Activated CD8-positive, alpha-beta T cell treated with anti-CD3 and anti-CD28 coated beads, Interleukin-2, amount 10 ng/mL, durations not matched to agents 7 days and 5 days (primary cell): ENCODE measurements at regions not wholly inside any gene's neighbourhood (a gene's known extent, or its start where the extent isn't known, plus 50 kb on each side); places are given as distances from the start of the nearest gene placed in this dataset.
"Not testable (repeated sequence)": the region's sequence is repeated elsewhere in the genome, so short reads cannot be mapped to it uniquely, and the experiment has no call there.

Experiments used
- ATAC-seq: fragments of 150-1000 bp; cut with Tn5 transposase; one replicate; pipeline ENCODE4 v1.10.0; 2021; ENCODE audit warnings: moderate library complexity
- CTCF ChIA-PET: fragments of 350-600 bp; sonication (Branson Sonifier 250); formaldehyde crosslinking; loops from one replicate; lab custom pipeline; 2021; ENCODE audit warnings: antibody characterized with exemption; lab: Charles Lee
- POLR2A ChIA-PET: fragments of 350-600 bp; sonication (Branson Sonifier 250); formaldehyde crosslinking; loops from one replicate; lab custom pipeline; 2021; ENCODE audit warnings: antibody characterized with exemption; lab: Charles Lee
- DNase-seq: peaks from one replicate; pipeline ENCODE4 v3.0.0-alpha.2; 2020
- H3K27ac Mint-ChIP-seq: one replicate; pipeline ENCODE4 v1.8.0; 2021; ENCODE audit warnings: mild to moderate bottlenecking, mixed read lengths
- H3K27me3 Mint-ChIP-seq: one replicate; pipeline ENCODE4 v1.8.0; 2021; ENCODE audit warnings: low read depth, mixed read lengths
- H3K36me3 Mint-ChIP-seq: one replicate; pipeline ENCODE4 v1.8.0; 2021; ENCODE audit warnings: low read depth, mixed read lengths
- H3K4me1 Mint-ChIP-seq: one replicate; pipeline ENCODE4 v1.8.0; 2021; ENCODE audit warnings: low read depth, mixed read lengths
- H3K4me3 Mint-ChIP-seq: one replicate; pipeline ENCODE4 v1.8.0; 2021; ENCODE audit warnings: mild to moderate bottlenecking, mixed read lengths
- H3K9me3 Mint-ChIP-seq: one replicate; pipeline ENCODE4 v1.8.0; 2022; ENCODE audit warnings: mixed read lengths; ENCODE audit not compliant: insufficient read depth

DNA sequence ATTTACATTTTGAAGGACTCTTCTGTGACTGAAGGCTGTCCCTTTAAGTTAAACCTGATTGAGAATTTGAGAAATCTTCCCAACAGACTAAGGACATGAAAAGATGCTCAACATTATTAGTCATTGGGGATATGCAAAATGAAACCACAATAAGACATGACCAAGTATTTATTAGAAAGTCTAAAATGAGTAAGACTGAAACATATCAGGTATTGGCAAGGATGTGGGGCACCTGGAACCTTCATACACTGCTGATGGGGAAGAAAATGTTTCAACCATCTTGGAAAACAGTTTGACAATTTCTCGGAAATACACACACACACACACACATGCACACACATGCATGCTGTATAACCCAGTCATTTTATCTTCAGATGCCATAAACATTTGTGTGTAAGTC is 132.1 kb upstream of the CDK6 start:
- Mint-ChIP-seq H3K36me3 (peaks cover 2% of the 10 kb centered on the region), H3K9me3 (no peaks in the 10 kb centered on the region), H3K4me1 (no peaks in the 10 kb centered on the region), H3K27ac (no peak overlapping the region), H3K4me3 (no peak overlapping the region), H3K27me3 (no peaks in the 10 kb centered on the region)
- ATAC-seq (no peak), DNase-seq (no peak)
- ChIA-PET CTCF (no interaction called here), POLR2A (no interaction called here)

DNA sequence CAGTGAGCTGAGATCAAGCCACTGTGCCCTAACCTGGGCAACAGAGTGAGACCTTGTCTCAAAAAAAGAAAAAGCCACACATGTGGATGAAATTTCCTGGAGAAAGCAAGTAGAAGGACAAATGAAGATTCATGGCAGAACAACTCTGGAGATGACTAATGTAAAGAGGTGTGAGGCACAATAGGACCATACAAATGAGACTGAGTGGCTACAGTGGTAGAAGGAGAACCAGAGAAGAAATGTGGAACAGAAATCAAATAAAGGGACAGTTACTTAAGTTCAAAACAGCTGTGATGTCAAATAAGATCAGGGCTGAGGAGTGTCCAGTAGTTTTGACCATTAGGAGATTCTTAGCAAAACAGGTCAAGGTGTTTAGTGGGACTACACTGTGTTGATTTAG is 130.9 kb upstream of the CDK6 start:
- Mint-ChIP-seq H3K36me3 (peaks cover 2% of the 10 kb centered on the region), H3K27ac (no peak overlapping the region), H3K4me1 (no peaks in the 10 kb centered on the region), H3K27me3 (no peaks in the 10 kb centered on the region), H3K9me3 (no peaks in the 10 kb centered on the region), H3K4me3 (no peak overlapping the region)
- ChIA-PET CTCF (no interaction called here), POLR2A (interaction anchor here (0.6 kb wide), 1 partner anchor 94 kb away, joined by 3 read pairs; no protein-coding TSS in a partner anchor)
- ATAC-seq = no peak
- DNase-seq = no peak

DNA sequence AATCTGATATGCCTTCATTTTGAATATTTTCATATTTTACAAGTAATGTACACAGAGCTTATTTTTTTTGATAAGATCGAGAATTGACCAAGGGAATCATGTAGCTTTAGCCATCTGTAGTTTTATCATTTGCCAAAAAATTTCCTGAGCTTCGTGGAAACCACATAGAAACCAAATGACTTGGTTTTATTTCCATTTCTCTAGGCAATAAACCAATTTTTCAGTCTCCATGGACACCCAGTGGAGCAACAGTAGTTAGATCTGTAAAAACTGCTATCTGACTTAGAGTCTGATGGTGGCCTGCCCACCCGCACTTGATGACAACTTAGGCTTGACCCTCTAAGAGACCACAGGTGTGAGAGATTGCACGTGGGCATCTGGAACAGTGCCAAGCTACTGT is 127.8 kb upstream of the CDK6 start:
- Mint-ChIP-seq H3K4me3 (no peak overlapping the region), H3K27ac (no peak overlapping the region), H3K36me3 (no peaks in the 10 kb centered on the region), H3K27me3 (peaks cover 3% of the 10 kb centered on the region), H3K9me3 (no peaks in the 10 kb centered on the region), H3K4me1 (no peaks in the 10 kb centered on the region)
- DNase-seq (no peak), ATAC-seq (no peak)
- ChIA-PET CTCF (interaction anchor here (1.0 kb wide), 1 partner anchor 10 kb away, joined by 3 read pairs; no protein-coding TSS in a partner anchor), POLR2A (no interaction called here)

DNA sequence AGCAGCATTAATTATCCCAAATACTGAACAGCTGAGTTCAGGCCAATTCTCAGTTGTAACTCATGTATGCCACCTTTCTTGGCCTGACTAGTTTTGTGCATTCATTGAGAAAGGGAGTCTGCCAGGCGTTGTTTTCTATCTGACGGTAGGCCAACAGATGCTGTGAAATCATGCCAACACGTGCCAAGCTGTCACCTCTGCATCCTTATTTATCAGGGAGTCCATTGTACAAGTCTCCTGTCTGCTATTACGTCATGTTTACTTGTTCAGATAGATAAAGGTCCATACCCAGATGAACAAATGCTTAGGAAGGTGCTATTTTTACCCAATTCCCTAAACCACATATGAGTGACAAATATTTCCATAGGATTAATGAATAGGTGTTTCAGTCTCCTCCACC is 127.2 kb upstream of the CDK6 start:
- Mint-ChIP-seq H3K27ac (no peak overlapping the region), H3K36me3 (no peaks in the 10 kb centered on the region), H3K9me3 (no peaks in the 10 kb centered on the region), H3K4me1 (no peaks in the 10 kb centered on the region), H3K27me3 (peaks cover 3% of the 10 kb centered on the region), H3K4me3 (no peak overlapping the region)
- DNase-seq (no peak), ATAC-seq (no peak)
- CTCF ChIA-PET = no interaction called here
- POLR2A ChIA-PET = no interaction called here

DNA sequence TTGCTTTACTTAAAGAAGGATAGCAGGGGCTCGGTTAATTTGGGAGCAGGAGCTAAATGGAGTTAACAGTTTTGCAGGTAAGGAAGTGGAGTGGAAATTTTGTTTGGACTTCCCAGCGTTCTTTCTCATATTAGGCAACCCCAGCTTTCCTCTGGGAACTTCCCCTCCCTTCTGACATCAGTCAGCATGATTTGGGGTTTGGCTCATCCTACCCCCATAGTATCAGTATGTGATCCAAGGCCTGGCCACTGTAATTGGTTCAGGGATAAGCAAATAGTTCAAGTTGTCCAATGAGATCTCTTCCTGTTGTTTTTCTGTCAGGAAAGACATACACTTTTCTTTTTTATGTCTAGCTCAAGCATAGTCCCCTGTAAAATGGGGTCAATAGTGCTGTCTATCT is 125.6 kb upstream of the CDK6 start:
- ChIA-PET POLR2A (no interaction called here), CTCF (no interaction called here)
- no peak overlapping the region for H3K4me3 Mint-ChIP-seq
- ATAC-seq (no peak), DNase-seq (no peak)
- H3K27ac Mint-ChIP-seq = no peak overlapping the region
- no peaks in the 10 kb centered on the region for H3K9me3 Mint-ChIP-seq
- no peaks in the 10 kb centered on the region for H3K36me3 Mint-ChIP-seq
- peaks cover 3% of the 10 kb centered on the region for H3K27me3 Mint-ChIP-seq
- no peaks in the 10 kb centered on the region for H3K4me1 Mint-ChIP-seq

DNA sequence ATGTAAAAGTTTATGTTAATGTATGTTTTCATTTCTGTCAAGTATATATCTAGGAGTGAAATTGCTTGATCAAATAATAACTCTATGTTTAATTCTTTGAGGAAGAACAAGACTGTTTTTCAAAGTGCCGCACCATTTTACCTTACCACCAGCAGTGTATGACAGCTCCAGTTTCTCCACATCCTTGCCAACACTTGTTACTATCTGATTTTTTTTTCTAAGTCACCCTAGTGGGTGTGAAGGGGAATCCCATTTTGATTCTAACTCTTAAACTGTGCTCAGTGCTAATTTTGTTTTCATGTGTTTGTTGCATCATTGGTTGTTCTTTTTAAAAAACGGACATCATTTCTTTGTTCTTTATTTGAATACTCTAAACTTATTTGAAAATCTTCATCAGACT is 120.2 kb upstream of the CDK6 start:
- Mint-ChIP-seq H3K9me3 (peaks cover 4% of the 10 kb centered on the region), H3K36me3 (peaks cover 3% of the 10 kb centered on the region), H3K4me3 (no peak overlapping the region), H3K27ac (no peak overlapping the region), H3K27me3 (peaks cover 3% of the 10 kb centered on the region), H3K4me1 (no peaks in the 10 kb centered on the region)
- POLR2A ChIA-PET = no interaction called here
- CTCF ChIA-PET = no interaction called here
- DNase-seq (no peak), ATAC-seq (no peak)

DNA sequence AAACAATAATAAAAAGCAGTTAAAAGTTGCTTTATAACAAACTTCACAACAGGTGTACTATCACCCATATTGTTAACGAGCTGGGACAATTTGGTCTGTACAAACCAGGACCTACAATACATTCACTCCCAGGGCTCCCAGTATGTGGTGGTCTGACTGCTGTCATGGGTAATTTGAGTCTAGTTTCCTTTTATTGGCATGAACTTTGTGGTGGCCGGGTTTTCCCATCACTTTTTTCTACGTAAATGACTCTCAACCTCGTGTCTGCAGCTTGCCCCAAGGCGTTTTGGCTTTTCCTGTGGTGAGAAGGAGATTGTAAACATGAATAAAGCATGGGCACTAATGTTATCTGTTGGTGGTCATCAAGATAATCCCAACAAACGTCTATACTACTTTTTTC is 118.7 kb upstream of the CDK6 start:
- POLR2A ChIA-PET = no interaction called here

DNA sequence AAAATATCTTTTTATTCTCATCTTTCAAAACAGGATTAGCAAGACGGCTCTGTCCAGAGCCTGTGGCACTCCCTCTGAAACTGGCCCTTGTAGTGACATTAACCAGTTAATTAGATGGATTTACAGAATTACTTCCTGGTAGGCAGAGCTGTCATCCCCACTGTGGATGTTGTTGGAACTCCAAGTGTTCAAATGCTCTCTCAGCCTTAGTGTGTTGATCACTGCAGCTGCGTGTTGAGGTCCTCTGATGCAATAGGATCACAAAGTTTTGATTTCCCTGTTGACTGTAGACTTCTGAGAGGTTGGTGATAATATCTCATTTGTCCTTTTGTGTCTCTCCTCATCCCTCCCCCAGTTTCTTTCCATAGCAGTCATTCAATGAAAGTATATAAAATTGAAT is 117.3 kb upstream of the CDK6 start:
- no peak for DNase-seq
- ChIA-PET CTCF (no interaction called here), POLR2A (no interaction called here)
- no peak overlapping the region for H3K4me3 Mint-ChIP-seq
- no peaks in the 10 kb centered on the region for H3K4me1 Mint-ChIP-seq
- H3K27me3 Mint-ChIP-seq = no peaks in the 10 kb centered on the region
- peaks cover 3% of the 10 kb centered on the region for H3K36me3 Mint-ChIP-seq
- ATAC-seq = no peak
- H3K9me3 Mint-ChIP-seq = peaks cover 5% of the 10 kb centered on the region
- no peak overlapping the region for H3K27ac Mint-ChIP-seq

More for the DNA sequence above, 118.7 kb upstream of the CDK6 start:
- Mint-ChIP-seq H3K4me3 (no peak overlapping the region), H3K36me3 (peaks cover 3% of the 10 kb centered on the region), H3K27me3 (peaks cover 3% of the 10 kb centered on the region), H3K9me3 (peaks cover 4% of the 10 kb centered on the region), H3K4me1 (no peaks in the 10 kb centered on the region), H3K27ac (no peak overlapping the region)
- no peak for ATAC-seq
- no peak for DNase-seq
- CTCF ChIA-PET = no interaction called here

DNA sequence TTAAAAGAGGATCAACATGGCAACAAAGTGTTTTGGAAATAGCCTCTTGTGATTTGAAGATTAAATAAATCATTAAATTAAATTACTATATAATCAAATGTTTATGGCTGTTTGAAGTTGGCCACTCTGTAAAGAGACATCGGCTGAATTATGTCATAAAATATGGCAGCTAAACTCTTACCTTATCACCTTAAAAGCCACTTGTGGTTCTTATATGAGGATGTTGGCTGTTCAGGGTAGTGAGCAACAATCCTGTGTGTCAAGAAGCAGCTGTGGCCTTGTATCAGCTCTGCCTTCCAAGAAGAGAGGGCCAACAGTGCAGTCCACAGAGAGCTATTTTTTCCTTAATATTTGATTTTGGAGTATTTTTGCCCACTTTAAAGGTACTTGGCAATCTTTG is 113.4 kb upstream of the CDK6 start:
- Mint-ChIP-seq H3K4me3 (no peak overlapping the region), H3K4me1 (no peaks in the 10 kb centered on the region), H3K27ac (no peak overlapping the region), H3K27me3 (no peaks in the 10 kb centered on the region), H3K9me3 (peaks cover 5% of the 10 kb centered on the region), H3K36me3 (no peaks in the 10 kb centered on the region)
- DNase-seq (no peak), ATAC-seq (no peak)
- ChIA-PET POLR2A (no interaction called here), CTCF (no interaction called here)

DNA sequence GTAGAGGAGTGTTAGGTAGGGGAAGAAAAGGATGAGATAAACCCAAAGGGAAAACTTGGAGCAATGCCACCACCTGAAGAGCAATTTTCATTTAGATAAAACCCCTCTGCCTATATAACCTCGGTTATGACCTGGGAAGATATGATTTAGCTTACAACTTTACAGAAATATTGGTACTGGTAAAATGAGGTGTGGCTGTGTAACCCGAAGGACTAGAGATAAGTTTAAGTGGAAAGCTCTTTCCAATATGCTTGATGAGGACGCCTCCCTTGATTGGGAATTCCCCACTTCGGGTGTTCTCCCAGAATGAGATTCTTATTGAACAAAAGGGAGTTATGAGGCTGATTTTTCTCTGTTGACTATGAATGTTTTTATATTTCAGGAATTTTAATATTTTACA is 109.5 kb upstream of the CDK6 start:
- no peaks in the 10 kb centered on the region for H3K36me3 Mint-ChIP-seq
- peaks cover 16% of the 10 kb centered on the region for H3K9me3 Mint-ChIP-seq
- no peaks in the 10 kb centered on the region for H3K4me1 Mint-ChIP-seq
- DNase-seq = no peak
- H3K4me3 Mint-ChIP-seq = no peak overlapping the region
- no peak for ATAC-seq
- H3K27me3 Mint-ChIP-seq = no peaks in the 10 kb centered on the region
- ChIA-PET CTCF (interaction anchor here (0.7 kb wide), 1 partner anchor 65 kb away, joined by 3 read pairs; no protein-coding TSS in a partner anchor), POLR2A (no interaction called here)
- H3K27ac Mint-ChIP-seq = no peak overlapping the region

DNA sequence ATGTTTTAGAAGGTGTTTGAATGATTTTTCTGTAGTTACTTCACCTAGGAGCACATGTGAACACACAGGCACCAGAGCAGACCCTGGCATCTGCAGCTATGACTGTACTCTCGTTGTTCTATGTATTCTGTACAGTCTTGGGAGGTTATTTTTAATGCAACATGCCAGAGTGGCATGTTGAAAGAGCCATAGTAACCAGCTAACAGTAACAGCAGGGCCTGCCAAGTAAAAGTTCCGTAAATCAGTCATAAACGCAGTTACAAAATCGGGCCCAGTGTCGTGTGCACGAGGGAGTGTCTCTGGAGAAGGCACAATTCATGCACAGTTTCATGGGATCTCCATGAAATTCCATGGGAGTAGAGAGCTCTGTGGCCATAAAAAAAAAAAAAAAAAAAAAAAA is 108.3 kb upstream of the CDK6 start:
- ATAC-seq (no peak), DNase-seq (no peak)
- Mint-ChIP-seq H3K27me3 (no peaks in the 10 kb centered on the region), H3K4me3 (no peak overlapping the region), H3K27ac (no peak overlapping the region), H3K4me1 (no peaks in the 10 kb centered on the region), H3K9me3 (peaks cover 21% of the 10 kb centered on the region), H3K36me3 (no peaks in the 10 kb centered on the region)
- ChIA-PET CTCF (no interaction called here), POLR2A (no interaction called here)

DNA sequence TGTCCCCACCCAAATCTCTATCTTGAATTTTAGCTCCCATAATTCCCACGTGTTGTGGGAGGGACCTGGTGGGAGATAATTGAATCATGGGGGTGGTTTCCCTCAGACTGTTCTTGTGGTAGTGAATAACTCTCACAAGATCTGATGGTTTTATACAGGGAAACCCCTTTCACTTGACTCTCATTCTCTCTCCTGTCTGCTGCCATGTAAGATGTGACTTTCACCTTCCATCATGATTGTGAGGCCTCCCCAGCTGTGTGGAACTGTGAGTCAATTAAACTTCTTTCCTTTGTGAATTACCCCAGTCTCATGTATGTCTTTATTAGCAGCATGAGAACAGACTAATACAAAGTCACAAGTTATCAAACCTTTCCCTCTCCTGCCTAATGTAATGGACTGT is 106.3 kb upstream of the CDK6 start:
- H3K9me3 Mint-ChIP-seq = peaks cover 24% of the 10 kb centered on the region
- ATAC-seq = not testable (repeated sequence)

DNA sequence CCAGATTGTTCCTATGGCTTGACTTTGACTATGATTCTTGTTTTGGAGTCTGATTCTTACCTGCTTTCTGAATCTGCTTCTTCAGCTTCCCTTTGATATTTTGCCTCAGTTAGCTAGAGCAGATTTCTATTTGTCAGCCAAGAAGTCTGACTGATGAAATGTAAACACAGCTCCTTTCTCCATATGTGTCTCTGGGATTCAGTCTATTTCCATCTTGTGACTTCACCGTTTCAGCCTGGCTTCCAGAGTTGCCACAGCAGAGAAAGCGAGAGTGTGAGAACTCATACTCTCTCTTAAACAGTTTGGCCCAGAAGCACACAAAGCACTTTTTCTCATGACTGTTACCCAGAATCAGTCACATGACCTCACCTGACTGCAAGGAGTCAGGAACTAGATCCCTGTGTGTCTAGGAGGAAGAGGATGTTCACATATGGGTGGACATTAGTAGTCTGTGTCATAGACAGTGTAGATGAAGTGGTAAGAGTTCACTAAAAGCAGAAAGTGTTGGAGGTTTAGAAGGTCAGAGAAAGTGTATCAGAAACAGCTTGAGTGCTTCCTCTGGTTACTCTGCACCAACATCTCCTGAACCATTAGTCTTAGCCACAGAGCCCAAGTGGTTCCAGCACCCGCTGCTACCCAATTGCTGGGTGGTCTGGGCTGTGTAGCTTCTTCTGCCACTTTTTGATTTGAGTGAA is 103.4 kb upstream of the CDK6 start:
- ATAC-seq (no peak), DNase-seq (no peak)
- Mint-ChIP-seq H3K27me3 (no peaks in the 10 kb centered on the region), H3K4me1 (no peaks in the 10 kb centered on the region), H3K9me3 (peaks cover 24% of the 10 kb centered on the region), H3K4me3 (no peak overlapping the region), H3K36me3 (no peaks in the 10 kb centered on the region), H3K27ac (no peak overlapping the region)
- ChIA-PET POLR2A (no interaction called here), CTCF (interaction anchor here (1.1 kb wide), 1 partner anchor 12 kb away, joined by 3 read pairs; no protein-coding TSS in a partner anchor)

More for the DNA sequence above, 106.3 kb upstream of the CDK6 start:
- H3K4me3 Mint-ChIP-seq, DNase-seq, H3K36me3 Mint-ChIP-seq, POLR2A ChIA-PET, CTCF ChIA-PET, H3K27ac Mint-ChIP-seq, H3K4me1 Mint-ChIP-seq, H3K27me3 Mint-ChIP-seq: not testable (repeated sequence)
